ENCODE measurements at regions not wholly inside any gene's neighbourhood (a gene's known extent, or its start where the extent isn't known, plus 50 kb on each side); places are given as distances from the start of the nearest gene placed in this dataset.

DNA sequence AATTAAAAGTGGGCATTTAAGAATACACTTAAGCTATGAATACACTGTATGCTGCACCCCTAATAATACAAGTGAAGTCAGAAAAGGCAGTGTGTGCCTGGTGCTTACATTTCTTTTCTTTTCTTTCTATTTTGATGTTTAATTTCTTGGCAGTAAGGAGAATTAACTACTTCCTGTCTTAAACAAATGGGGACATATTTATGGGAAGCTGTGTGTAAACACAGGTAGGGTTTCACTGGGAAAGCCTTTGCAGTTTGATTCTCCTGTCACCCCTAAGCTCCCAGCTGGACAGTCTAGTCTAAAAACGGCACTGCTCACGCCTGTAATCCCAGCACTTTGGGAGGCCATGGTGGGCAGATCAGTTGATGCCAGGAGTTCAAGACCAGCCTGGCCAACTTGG, 146.0 kb downstream of the MIS18A start:
- DNase-seq, result no peak

- no peak for DNase-seq
Observed at GRCh38 chr21:32132409-32132808, 146.4 kb downstream of the MIS18A start.

GRCh38 chr21:32131960-32132359, 146.9 kb downstream of the MIS18A start:
- no peak for DNase-seq

GRCh38 chr21:32131164-32131563, 147.7 kb downstream of the MIS18A start:
- no peak for DNase-seq

- DNase-seq, result no peak
Observed at GRCh38 chr21:32130031-32130891, 148.6 kb downstream of the MIS18A start.

DNA sequence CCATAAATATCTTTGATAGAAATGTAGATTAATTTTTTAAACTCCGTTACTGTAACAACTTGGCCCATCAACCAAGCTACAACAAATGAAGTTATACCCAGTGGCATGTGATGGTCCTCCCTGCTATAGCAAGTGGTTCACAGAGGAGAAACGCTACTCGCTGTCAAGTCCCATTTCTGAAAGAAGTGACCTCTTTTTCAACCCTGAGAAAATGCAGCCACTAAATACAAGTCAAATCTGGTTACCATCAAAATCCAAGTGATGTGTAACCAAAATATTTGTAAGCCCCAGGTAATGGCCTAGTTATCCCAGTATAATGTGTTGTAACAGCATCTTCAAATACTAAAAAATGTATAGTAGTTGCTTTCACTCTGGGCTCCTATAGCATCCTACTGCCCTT, 151.8 kb downstream of the MIS18A start:
- DNase-seq, result no peak

GRCh38 chr21:32122082-32122481, 156.8 kb downstream of the MIS18A start:
- no peak for DNase-seq

- DNase-seq, result no peak
Observed at GRCh38 chr21:32120230-32120629, 158.6 kb downstream of the MIS18A start.

DNA sequence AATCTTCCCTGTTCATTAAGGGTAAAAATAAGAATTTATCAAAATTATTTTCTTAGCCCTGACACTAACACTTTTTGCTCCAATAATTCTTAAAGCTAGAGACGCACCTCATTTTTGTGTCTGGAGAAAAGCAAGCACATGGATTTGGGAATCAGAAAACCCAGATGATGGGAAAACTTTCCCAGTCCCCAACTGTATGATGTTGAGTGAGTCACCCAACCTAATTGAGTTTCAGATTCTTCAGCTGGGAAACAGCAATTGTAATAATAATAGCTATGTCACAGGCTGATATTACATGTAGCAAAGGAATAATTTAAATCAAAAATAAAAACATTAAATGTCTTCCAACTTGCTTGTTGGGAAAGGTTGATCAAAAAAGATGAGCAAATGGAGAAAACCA, 159.0 kb downstream of the MIS18A start:
- no peak for DNase-seq

GRCh38 chr21:32119389-32119788, 159.5 kb downstream of the MIS18A start:
- DNase-seq, result no peak

- DNase-seq, result no peak
Observed at GRCh38 chr21:32114419-32115035, 164.3 kb downstream of the MIS18A start.

DNA sequence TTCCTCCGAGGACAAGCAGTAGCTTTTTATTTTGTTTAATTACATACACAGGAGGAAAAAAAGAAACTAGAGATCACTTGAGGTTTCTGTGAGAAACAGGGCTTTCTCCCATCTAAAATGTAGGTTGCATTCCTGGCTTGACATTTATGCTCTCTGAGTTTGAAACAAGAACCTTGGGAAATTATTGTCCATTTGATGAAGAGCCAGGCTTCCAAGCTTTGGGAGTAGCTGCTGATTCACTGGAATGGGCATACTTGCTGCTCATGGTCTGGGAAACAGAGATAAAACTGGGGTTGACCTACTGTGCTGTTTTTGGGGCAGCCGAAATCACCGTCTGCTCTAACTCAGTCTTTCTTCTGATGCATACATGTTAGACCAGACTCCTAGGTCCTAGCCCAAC, 165.4 kb downstream of the MIS18A start:
- no peak for DNase-seq

DNA sequence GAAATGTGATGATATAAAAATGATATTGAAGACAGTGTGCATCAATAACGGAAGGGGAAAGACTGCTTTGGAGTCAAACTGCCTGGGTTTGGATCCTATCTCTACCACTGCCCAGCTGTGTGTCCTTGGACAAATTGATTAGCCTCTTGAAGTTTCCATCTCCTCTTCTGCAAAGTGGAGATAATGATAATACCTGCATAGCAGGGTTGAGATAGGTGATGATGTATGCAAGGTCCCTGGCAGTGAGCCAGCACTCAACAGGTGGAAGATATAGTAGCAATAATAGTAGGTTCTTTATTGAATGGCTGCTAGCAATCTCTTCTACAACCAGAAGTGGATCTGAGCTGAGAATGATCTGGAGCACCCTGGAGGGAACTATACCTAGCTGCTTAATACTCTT, 166.7 kb downstream of the MIS18A start:
- DNase-seq, result no peak

- no peak for DNase-seq
Observed at GRCh38 chr21:32108566-32108965, 170.3 kb downstream of the MIS18A start.

- DNase-seq, result no peak
Observed at GRCh38 chr21:32103361-32103760, 175.5 kb downstream of the MIS18A start.

DNA sequence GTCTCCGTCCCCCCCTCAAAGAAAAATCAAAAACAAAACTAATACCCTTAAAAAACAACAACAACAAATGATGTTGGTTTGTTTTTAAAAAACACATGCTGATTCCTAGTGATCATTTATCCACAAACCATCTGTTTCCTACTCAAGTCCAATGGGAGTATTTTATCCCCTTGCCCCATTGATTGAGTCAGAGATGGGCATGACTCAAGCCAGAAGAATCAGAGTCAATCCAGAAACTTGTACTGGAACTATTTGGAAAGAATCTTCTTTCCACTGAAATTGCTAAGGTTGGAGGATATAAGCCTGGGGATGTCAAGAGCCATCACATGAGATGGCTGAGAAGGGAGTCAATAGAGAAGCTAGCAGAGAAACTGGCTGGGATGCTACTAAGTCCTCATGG, 176.4 kb downstream of the MIS18A start:
- no peak for DNase-seq

- no peak for DNase-seq
Observed at GRCh38 chr21:32101277-32101676, 177.6 kb downstream of the MIS18A start.

DNA sequence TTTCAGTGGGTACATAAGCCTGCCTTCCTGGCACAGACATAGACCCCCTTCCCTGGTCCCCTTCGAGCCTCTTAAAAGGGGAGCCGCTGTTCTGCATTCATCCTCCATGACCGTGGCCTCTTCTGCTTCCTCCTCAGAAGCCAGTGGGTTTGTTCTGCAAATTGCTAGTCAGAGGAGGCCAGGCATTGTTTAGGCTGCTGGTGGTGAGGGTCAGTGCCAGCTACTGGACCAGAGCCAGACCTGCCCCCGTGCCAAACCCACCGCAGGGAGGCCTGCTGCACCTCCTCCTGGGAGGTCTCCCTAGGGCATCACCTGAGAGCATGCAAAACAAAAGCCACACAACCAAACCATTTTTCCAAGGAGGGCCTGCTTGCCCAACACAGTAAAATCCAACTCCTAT, 178.4 kb downstream of the MIS18A start:
- DNase-seq, result no peak

DNA sequence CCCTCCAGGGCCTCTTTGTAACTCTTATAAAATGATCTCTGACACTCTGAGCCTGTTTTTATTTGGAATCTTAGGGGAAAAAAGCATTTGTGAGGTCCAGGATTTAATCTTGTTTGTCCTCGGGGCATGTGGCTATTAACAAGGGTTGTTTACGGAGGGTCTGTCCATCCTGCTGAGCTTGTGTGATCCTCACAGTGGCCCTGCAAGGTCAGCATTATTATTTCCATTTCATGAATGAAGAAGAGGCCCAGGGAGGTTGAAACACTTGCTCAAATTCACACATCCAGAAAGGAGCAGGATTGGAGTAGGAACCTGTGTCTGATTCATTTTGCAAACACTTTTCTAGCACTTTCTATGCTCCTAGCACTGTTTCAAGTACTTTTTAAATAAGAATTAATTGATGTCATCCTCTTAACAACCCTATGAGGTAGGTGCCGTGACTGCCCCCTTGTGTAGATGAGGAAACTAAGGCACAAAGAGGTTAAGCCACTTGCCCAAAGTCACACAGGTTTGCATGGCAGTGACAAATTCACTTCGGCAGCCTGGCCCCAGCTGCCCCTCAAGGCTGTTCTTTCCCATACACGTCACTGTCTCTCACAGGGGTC, 178.9 kb downstream of the MIS18A start:
- DNase-seq, result no peak

DNA sequence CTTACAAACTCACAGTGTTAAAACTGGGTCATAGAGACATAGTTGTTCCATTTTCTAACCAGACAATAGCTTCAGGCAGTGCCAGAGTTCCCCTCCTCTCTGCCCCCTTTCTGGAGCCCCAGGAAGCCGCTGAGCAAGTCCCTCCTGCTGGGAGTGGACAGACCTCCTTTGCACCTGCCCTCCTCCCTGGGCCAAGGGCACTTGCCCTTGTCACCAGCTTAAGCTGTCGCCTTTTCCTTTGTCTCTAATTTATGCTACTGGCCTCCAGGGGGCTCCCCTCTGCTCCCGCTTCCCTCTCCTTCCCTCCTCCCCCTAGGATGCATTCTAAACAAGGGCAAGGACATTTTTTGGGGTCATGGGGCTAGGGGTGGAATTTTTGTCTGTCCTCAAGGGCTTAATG, 182.4 kb downstream of the MIS18A start:
- DNase-seq, result no peak

DNA sequence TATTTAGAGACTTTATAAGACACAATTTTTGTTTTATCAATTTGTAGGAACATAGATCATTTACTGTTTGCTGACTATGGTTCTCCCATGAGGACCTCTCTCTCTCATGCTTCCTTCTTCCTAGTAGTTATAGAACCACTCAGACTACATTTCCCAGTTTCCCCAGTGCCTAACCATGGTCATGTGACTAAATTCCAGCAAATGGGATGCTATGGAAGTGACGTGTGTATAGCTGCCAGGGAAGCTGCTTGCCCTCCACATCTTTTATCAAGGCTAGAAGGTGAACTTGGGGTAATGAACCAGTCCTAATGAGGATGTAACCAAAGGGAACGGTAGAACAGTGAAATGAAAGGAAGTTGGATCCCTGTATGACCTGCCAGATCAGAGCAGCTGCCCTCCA, 184.0 kb downstream of the MIS18A start:
- DNase-seq, result no peak

DNA sequence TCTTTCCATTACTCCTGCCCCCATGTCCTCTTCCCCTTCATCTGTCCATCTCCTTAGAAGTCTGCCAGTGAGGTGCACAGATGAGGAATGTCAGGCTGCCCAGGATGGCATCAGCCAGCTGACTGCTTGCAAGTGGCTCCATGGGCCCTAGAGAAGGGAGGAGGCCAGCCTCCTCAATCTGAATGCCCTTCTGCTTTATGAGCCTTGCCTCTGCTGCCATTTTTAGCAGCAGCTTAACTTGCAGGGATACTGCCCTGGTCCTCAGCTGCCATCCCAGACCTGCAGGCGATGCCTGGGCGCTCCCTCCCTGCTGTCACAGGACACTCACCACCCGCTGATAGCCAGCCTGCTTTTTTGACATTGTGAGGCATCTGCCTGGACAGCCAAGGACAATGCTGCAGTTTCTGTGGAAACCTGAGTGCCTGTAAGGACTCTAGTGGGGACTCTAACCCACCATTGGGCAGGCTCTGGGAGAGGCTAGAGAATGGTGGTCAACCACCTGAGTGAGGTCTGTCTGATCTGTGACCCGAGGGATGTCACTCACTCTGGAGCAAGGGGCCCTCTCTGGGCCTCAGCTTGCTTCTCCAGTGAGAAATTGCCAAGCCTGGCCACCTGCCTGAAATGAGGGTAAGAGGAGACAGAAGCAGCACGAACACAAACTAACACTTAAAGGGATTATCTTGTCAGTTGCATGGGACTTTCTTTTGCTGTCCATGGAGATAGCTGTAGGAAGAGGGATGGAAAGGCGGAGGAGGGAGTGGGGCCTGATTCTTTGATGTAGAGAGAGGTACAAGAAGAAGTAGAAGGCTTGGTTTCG, 185.0 kb downstream of the MIS18A start:
- no peak for DNase-seq

DNA sequence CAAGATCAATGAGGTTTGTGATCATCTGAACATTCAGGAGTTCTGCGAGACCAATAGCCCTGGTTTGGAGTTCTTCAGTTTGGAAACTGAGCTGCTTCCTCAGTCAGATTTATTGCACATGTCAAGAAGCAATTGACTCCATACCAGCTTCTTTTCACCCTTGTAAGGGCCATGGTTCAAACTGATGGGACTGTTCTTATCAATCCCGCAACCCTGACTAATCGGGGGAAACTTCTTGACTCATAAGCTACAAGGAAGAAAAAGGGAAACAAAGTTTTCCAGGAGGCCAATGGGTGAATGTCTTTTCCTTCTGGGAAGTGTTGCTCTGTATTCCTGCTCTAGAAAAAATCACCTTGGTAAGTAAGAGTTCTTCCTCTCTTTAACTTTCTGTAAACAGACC, 187.9 kb downstream of the MIS18A start:
- DNase-seq, result no peak
